ENCODE measurements at regions not wholly inside any gene's neighbourhood (a gene's known extent, or its start where the extent isn't known, plus 50 kb on each side); places are given as distances from the start of the nearest gene placed in this dataset.
A peak's percentile ranks its signal among the peaks of the same experiment; 100 is the strongest.

DNA sequence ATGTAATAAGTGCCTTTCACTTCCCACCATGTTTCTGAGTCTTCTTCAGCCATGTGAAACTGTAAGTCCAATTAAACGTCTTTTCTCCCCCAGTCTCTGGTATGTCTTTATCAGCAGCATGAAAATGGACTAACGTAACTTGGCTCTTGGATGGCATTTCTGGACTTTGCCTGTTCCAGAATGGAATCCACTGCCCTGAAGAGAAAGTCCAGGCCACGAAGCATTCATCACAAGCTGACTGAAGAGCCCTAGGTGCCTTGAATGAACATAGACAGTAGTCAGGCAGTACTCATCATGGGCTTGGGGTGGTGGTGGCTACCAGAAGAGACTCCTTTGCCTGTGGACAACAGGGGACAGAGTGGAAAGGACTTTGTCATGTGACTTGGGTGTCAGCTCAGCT lies 1505.0 kb downstream of the SI start:
- FAIRE-seq (no peak), DNase-seq (ENCODE audit: insufficient read length, low spot score) (no peak)
- TF ChIP-seq, protein P1, sequence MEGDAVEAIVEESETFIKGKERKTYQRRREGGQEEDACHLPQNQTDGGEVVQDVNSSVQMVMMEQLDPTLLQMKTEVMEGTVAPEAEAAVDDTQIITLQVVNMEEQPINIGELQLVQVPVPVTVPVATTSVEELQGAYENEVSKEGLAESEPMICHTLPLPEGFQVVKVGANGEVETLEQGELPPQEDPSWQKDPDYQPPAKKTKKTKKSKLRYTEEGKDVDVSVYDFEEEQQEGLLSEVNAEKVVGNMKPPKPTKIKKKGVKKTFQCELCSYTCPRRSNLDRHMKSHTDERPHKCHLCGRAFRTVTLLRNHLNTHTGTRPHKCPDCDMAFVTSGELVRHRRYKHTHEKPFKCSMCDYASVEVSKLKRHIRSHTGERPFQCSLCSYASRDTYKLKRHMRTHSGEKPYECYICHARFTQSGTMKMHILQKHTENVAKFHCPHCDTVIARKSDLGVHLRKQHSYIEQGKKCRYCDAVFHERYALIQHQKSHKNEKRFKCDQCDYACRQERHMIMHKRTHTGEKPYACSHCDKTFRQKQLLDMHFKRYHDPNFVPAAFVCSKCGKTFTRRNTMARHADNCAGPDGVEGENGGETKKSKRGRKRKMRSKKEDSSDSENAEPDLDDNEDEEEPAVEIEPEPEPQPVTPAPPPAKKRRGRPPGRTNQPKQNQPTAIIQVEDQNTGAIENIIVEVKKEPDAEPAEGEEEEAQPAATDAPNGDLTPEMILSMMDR (IDR thresholded peaks at IDR 0.05; ENCODE audit: insufficient read depth, missing control alignments) = no peak

DNA sequence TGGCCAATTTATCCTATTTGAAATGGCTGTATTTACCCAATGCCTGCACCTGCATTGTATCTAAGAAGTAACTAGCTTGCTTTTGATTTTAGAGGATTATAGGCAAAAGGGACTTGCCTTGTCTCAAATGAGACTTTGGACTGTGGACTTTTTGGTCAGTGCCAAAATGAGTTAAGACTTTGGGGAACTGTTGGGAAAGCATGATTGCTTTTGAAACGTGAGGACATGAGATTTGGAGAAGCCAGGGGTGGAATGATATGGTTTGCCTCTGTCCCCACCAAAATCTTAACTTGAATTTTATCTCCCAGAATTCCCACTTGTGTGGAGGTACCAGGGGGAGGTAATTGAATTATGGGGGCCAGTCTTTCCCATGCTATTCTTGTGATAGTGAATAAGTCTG lies 1505.4 kb downstream of the SI start:
- DNase-seq (ENCODE audit: insufficient read length, low spot score) (no peak), FAIRE-seq (no peak)
- TF ChIP-seq, protein P1 (IDR thresholded peaks at IDR 0.05; ENCODE audit: insufficient read depth, missing control alignments) = no peak

DNA sequence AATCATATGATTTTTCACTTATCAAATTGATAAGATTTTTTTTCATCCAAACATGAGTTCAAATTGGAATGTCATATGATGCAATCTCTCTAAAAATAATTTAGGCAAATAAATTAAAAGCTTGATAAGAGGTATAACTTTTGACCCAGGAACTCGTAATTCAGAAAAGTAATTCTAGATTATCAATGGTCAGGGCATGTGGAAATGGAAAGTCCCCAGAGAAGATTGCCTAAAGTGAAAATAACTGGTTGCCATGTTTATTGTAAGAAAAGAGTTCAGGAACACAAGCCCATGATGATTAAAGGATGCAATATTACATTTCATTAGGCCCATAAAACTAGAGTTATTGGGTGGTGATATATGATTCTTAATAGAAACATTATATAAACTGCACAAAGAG lies 1514.8 kb downstream of the SI start:
- TF ChIP-seq, protein P1 (IDR thresholded peaks at IDR 0.05; ENCODE audit: insufficient read depth, missing control alignments) = no peak
- FAIRE-seq (peak; percentile 25), DNase-seq (ENCODE audit: insufficient read length, low spot score) (no peak)

DNA sequence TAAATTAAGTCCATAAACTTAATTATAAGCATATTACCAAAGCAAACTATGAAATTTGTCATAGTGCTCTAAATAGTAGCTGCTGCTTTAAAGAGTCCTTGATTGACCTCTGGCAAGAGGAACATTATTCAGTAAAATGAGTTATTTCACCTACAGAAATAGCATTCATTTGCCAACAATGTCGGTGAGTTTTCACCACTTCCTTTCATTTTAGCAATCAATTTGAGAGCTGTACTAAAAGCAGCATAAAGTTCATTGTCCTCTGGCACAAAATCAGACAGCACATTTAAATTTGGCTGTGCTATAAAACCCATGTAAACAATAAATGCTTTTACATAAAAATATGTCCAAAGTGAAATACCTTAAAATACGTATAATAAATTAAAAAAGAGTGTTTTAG lies 1515.7 kb downstream of the SI start:
- TF ChIP-seq, protein P1 (IDR thresholded peaks at IDR 0.05; ENCODE audit: insufficient read depth, missing control alignments) = no peak
- FAIRE-seq (no peak), DNase-seq (ENCODE audit: insufficient read length, low spot score) (no peak)

DNA sequence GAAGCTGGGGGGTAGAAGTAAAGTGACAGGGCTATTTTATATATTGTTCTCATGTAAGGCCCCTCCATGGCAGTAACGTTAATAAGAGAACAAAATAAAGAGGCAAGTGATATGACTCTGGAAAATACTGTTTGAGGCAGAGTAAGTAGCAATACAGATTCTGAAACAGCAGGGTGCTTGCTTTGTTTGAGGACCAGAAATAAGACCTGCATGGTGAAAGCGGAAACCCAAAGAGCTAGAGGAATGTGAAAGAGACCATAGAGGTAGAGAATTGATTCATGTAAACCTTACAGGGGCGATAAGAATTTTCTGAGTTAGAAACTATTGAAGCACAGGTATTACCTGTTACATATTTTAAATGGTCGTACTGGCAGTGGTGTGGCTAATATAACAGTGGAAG lies 1517.1 kb downstream of the SI start:
- TF ChIP-seq, protein P1 (IDR thresholded peaks at IDR 0.05; ENCODE audit: insufficient read depth, missing control alignments) = no peak
- DNase-seq (ENCODE audit: insufficient read length, low spot score) (no peak), FAIRE-seq (no peak)

DNA sequence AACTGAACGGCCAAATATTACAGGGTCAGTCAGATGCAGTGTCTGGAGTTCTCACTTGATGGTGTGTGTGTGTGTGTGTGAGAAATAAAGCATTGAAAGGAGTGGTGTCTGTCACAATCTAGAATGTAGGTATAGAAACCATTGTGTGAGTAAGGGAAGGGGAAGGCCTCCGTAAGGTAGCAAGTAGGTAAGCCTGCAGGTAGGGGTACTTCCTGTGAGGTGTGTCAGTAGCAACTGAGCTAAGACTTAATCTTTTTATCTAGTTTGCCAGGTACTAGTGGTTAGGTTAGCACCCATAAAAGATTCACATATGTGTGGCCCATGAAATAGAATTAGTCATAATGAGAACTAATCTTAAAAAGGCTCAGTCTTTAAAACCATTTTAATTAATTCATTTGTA lies 1517.8 kb downstream of the SI start:
- FAIRE-seq = no peak
- TF ChIP-seq, protein P1 (IDR thresholded peaks at IDR 0.05; ENCODE audit: insufficient read depth, missing control alignments) = no peak

DNA sequence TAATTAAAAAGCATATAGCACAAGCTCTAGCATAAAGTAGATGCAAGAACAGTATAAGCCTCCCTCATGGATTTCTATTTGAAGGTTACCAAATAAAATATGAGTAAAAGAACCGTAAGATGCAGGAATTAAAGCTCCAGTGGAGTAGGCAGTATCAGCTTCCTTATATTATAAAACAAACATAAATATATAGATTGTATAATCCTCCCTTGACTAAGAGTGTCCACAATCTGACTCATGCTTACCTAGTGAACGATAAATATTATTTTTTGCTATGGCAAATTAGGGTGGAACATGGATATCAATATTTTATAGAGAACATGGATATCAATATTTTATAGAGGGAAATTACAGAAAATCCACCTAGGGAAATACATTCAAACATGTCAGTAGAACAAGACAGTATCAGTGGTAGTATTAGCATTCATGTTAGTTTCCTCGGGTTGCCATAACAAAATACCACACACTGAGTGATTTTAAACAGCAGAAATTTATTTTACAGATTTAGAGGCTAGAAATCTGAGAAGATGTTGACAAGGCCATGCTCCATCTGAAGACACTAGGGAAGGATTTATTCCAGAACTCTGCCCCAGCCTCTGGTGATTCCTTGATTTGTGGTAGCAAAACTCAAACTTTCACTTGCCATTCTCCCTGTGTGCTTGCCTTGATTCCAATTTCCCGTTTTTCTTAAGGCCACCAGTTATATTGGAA lies 1521.3 kb downstream of the SI start:
- TF ChIP-seq, protein P1 (IDR thresholded peaks at IDR 0.05; ENCODE audit: insufficient read depth, missing control alignments) = no peak
- no peak for FAIRE-seq
- DNase-seq (ENCODE audit: insufficient read length, low spot score) = no peak

More for the DNA sequence above, 1517.8 kb downstream of the SI start:
- no peak for DNase-seq (ENCODE audit: insufficient read length, low spot score)
